GM19395 (cell line): ENCODE measurements at regions not wholly inside any gene's neighbourhood (a gene's known extent, or its start where the extent isn't known, plus 50 kb on each side); places are given as distances from the start of the nearest gene placed in this dataset.
"Not testable (repeated sequence)": the region's sequence is repeated elsewhere in the genome, so short reads cannot be mapped to it uniquely, and the experiment has no call there.

Experiments
- ATAC-seq: cut with Tn5 transposase; IDR thresholded peaks from one replicate; pipeline ENCODE4 v1.9.1; 2021; ENCODE audit warnings: mild to moderate bottlenecking, moderate library complexity; ENCODE audit not compliant: unreplicated experiment

- ATAC-seq: no peak
Measured at GRCh38 chr1:220942278-220942677, 63.0 kb downstream of the HLX start.

GRCh38 chr1:220942914-220943313 lies 63.7 kb downstream of the HLX start:
- not testable (repeated sequence) for ATAC-seq

- no peak for ATAC-seq
Measured at GRCh38 chr1:220943319-220943996, 64.2 kb downstream of the HLX start.

GRCh38 chr1:220950576-220950975 lies 71.3 kb downstream of the HLX start:
- no peak for ATAC-seq

- no peak for ATAC-seq
Measured at GRCh38 chr1:220952961-220953643, 73.9 kb downstream of the HLX start.

GRCh38 chr1:220954321-220955075 lies 75.3 kb downstream of the HLX start:
- no peak for ATAC-seq

- no peak for ATAC-seq
Measured at GRCh38 chr1:220955116-220955515, 75.9 kb downstream of the HLX start.

GRCh38 chr1:220956501-220957232 lies 77.4 kb downstream of the HLX start:
- ATAC-seq: no peak

GRCh38 chr1:220957233-220957605 lies 78.0 kb downstream of the HLX start:
- ATAC-seq: no peak

- ATAC-seq: no peak
Measured at GRCh38 chr1:220958234-220958633, 79.0 kb downstream of the HLX start.

- ATAC-seq: no peak
Measured at GRCh38 chr1:220962031-220962751, 82.9 kb downstream of the HLX start.

GRCh38 chr1:220966041-220966440 lies 86.8 kb downstream of the HLX start:
- no peak for ATAC-seq

GRCh38 chr1:220966473-220966872 lies 87.2 kb downstream of the HLX start:
- ATAC-seq: no peak

- ATAC-seq: no peak
Measured at GRCh38 chr1:220966881-220967611, 87.8 kb downstream of the HLX start.

- no peak for ATAC-seq
Measured at GRCh38 chr1:220967911-220968310, 88.7 kb downstream of the HLX start.

- not testable (repeated sequence) for ATAC-seq
Measured at GRCh38 chr1:220969281-220969680, 90.0 kb downstream of the HLX start.

GRCh38 chr1:220970311-220970710 lies 91.1 kb downstream of the HLX start:
- no peak for ATAC-seq

GRCh38 chr1:220971221-220971620 lies 92.0 kb downstream of the HLX start:
- ATAC-seq: no peak

- no peak for ATAC-seq
Measured at GRCh38 chr1:220974431-220974830, 95.2 kb downstream of the HLX start.

- ATAC-seq: no peak
Measured at GRCh38 chr1:220976390-220976789, 97.1 kb downstream of the HLX start.
